ENCODE measurements at regions not wholly inside any gene's neighbourhood (a gene's known extent, or its start where the extent isn't known, plus 50 kb on each side); places are given as distances from the start of the nearest gene placed in this dataset.

GRCh38 chr7:375901-376305, 85.9 kb downstream of the FOXL3 start:
- TF ChIP-seq CTCF (IDR thresholded peaks at IDR 0.05) (no peak), POLR2A (IDR thresholded peaks at IDR 0.05) (no peak)
